ENCODE measurements at regions not wholly inside any gene's neighbourhood (a gene's known extent, or its start where the extent isn't known, plus 50 kb on each side); places are given as distances from the start of the nearest gene placed in this dataset.

DNA sequence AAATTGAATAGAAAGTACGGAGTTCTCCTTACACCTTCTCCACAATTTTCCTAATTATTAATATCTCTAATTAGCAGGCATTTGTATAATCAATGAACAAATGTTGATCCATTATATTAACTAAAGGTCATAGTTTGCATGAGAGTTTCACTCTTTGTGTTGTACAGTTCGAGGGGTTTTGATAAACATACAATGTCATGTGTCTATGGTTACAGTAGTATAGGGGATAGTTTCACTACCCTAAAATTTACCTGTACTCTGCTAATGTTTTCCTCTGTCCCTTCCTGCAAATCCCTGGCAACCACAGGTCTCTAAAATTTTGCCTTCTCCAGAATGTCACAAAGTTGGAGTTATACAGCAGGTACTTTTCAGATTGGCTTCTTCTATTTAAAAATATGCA lies 1199.8 kb upstream of the GJE1 start:
- no peak for TF ChIP-seq CTCF (IDR thresholded peaks at IDR 0.05; ENCODE audit: insufficient read depth, low read length)
- no peak for DNase-seq (ENCODE audit: low read depth)
- no peak overlapping the region for H3K4me3 ChIP-seq (ENCODE audit: low read depth, low read length)

GRCh38 chr6:140931581-140931980 lies 1201.1 kb upstream of the GJE1 start:
- DNase-seq (ENCODE audit: low read depth), result no peak
- no peak for TF ChIP-seq CTCF (IDR thresholded peaks at IDR 0.05; ENCODE audit: insufficient read depth, low read length)
- no peak overlapping the region for H3K4me3 ChIP-seq (ENCODE audit: low read depth, low read length)

DNA sequence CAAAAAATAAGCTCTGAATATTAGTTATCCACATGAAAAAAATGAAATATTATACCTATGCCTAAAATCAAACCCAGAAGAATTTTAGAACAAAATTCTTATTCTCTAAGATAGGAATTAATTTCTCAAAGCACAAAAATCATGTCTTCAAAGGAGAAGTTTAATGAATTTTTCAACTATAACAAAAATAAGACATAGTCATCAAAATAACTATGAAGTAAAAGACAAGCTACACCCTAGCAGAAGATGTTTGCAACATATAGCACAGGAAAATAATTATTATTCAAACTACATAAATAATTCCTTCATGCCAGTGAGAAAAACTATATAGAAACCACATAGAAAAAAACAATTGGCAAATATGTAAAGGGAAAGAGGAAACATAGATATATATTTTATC lies 1203.6 kb upstream of the GJE1 start:
- TF ChIP-seq CTCF (IDR thresholded peaks at IDR 0.05; ENCODE audit: insufficient read depth, low read length), result no peak
- no peak overlapping the region for H3K4me3 ChIP-seq (ENCODE audit: low read depth, low read length)
- no peak for DNase-seq (ENCODE audit: low read depth)

DNA sequence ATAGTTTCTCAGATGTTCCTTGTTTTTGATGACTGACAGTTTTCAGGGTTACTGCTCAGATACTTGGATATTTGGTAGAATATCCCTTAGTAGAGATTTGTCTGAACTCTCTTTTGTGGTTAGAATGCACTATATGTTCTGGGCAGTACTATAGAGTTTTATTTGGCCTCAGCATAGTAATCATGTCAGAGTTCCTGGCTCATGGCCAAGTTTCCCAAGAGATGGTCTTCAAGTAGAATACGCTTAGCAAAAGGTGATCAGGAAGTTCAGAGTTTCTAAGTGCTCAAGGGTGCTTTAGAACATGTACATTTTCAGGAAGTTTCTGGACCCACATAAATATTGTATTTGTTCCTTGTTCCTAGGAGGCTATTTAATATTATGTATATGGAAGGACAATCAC lies 1209.7 kb upstream of the GJE1 start:
- H3K4me3 ChIP-seq (ENCODE audit: low read depth, low read length), result no peak overlapping the region
- peak; percentile 21 for DNase-seq (ENCODE audit: low read depth)
- no peak for TF ChIP-seq CTCF (IDR thresholded peaks at IDR 0.05; ENCODE audit: insufficient read depth, low read length)

- peak; percentile 87 for DNase-seq (ENCODE audit: low read depth)
- peak; percentile 83 for TF ChIP-seq CTCF (IDR thresholded peaks at IDR 0.05; ENCODE audit: insufficient read depth, low read length)
- H3K4me3 ChIP-seq (ENCODE audit: low read depth, low read length), result no peak overlapping the region
These were observed 1211.1 kb upstream of the GJE1 start for GRCh38 chr6:140921366-140922226.

DNA sequence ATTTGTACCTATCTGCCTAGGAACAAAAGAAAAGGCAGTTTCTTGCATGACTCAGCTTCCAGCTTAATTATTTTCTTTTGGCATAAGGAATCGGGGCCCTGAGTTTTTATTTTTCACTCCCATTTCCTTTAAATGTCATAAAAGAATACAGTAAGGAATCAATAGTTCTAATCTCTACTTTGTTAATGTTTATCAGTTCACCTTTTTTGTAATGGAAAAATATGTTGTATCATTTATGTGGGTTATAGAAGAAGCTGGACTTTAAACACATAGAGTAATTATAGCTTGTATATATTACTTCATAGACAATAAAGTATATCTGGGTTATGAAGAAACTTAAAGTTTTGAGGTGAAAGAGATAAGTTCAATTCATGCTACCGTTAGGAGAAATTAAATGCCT lies 1214.8 kb upstream of the GJE1 start:
- TF ChIP-seq CTCF (IDR thresholded peaks at IDR 0.05; ENCODE audit: insufficient read depth, low read length), result no peak
- no peak overlapping the region for H3K4me3 ChIP-seq (ENCODE audit: low read depth, low read length)
- no peak for DNase-seq (ENCODE audit: low read depth)

DNA sequence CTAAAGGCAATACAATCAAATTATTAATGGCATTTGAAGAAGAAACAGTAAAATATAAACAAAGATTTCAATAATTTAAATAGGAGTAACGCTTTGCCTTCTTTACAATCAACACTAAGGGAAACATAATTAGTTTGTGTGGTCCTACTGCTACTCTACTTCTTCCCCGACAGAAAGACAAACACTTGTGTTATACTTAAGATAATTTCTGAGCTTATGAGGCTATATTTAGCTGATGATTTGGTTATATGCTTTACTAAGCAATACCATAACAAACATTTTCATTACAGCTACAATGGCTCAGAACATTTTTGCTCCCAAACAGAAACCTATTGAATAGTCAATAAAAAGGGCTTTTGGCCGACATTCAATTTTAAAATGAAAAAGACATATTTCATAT lies 1217.2 kb upstream of the GJE1 start:
- no peak for DNase-seq (ENCODE audit: low read depth)
- no peak for TF ChIP-seq CTCF (IDR thresholded peaks at IDR 0.05; ENCODE audit: insufficient read depth, low read length)
- H3K4me3 ChIP-seq (ENCODE audit: low read depth, low read length), result no peak overlapping the region
